Common myeloid progenitor, CD34-positive (primary cell): ENCODE measurements at regions not wholly inside any gene's neighbourhood (a gene's known extent, or its start where the extent isn't known, plus 50 kb on each side); places are given as distances from the start of the nearest gene placed in this dataset.
A peak's percentile ranks its signal among the peaks of the same experiment; 100 is the strongest.

ENCODE experiments used
- CTCF ChIA-PET: fragments of 350-600 bp; sonication (Branson Sonifier 250); formaldehyde crosslinking; loops from one replicate; lab custom pipeline; 2021; ENCODE audit warnings: antibody characterized with exemption; lab: Charles Lee
- POLR2A ChIA-PET: fragments of 350-600 bp; sonication (Branson Sonifier 250); formaldehyde crosslinking; loops from one replicate; lab custom pipeline; 2021; ENCODE audit warnings: antibody characterized with exemption; lab: Charles Lee
- DNase-seq, 3 donors: peaks; one replicate each; pipeline versions ENCODE4 v3.0.0 to v3.0.0-alpha.2; 2013
- H3K27ac ChIP-seq, 2 experiments: 1 replicate in 1 of 2; 2 replicates in 1 of 2; pipeline ENCODE4 v1.7.0; 2013; ENCODE audit warnings: inconsistent platforms in 2 of 2, low read length in 2 of 2, mild to moderate bottlenecking in 2 of 2, low read depth in 1 of 2, moderate library complexity in 1 of 2; ENCODE audit not compliant: severe bottlenecking in 2 of 2, insufficient read depth in 1 of 2, poor library complexity in 1 of 2
- H3K27me3 ChIP-seq, 5 experiments: replicated peaks in 2 of 5; 1 replicate in 3 of 5; 2 replicates in 2 of 5; pipeline versions ENCODE4 v1.6.1 to v1.7.0; 2013; ENCODE audit warnings: low read length in 4 of 5, mild to moderate bottlenecking in 2 of 5, moderate library complexity in 2 of 5, inconsistent platforms in 1 of 5; ENCODE audit not compliant: insufficient read depth in 5 of 5, control insufficient read depth in 4 of 5
- H3K36me3 ChIP-seq, 4 experiments: 1 replicate in 2 of 4; 2 replicates in 2 of 4; pipeline versions ENCODE4 v1.6.1 to v1.7.0; 2013; ENCODE audit warnings: low read length in 3 of 4, control low read depth in 1 of 4, mild to moderate bottlenecking in 1 of 4; ENCODE audit not compliant: control insufficient read depth in 4 of 4, insufficient read depth in 4 of 4
- H3K4me1 ChIP-seq, 4 experiments: 1 replicate in 3 of 4; 2 replicates in 1 of 4; pipeline versions ENCODE4 v1.6.1 to v1.7.1; 2013; ENCODE audit warnings: low read length in 3 of 4, mild to moderate bottlenecking in 3 of 4, control low read depth in 1 of 4, inconsistent platforms in 1 of 4, moderate library complexity in 1 of 4; ENCODE audit not compliant: control insufficient read depth in 4 of 4, insufficient read depth in 4 of 4; ENCODE audit errors: control extremely low read depth in 1 of 4
- H3K4me3 ChIP-seq, 7 experiments: 1 replicate in 4 of 7; 2 replicates in 3 of 7; pipeline versions ENCODE4 v1.5.1 to v1.7.0; 2013; ENCODE audit warnings: mild to moderate bottlenecking in 7 of 7, low read length in 6 of 7, moderate library complexity in 6 of 7, inconsistent platforms in 2 of 7, low read depth in 2 of 7, control low read depth in 1 of 7; ENCODE audit not compliant: insufficient read depth in 4 of 7, control insufficient read depth in 1 of 7; ENCODE audit errors: extremely low read depth in 1 of 7
- H3K9me3 ChIP-seq, 5 experiments: 1 replicate in 4 of 5; 2 replicates in 1 of 5; pipeline versions ENCODE4 v1.6.1 to v1.7.1; 2013; ENCODE audit warnings: low read length in 4 of 5, mild to moderate bottlenecking in 2 of 5, inconsistent platforms in 1 of 5, low read depth in 1 of 5, moderate library complexity in 1 of 5; ENCODE audit not compliant: control insufficient read depth in 4 of 5, insufficient read depth in 2 of 5; ENCODE audit errors: control extremely low read depth in 1 of 5
- WGBS: methylation state at CpG from one replicate; pipeline ENCODE4 v1.1.5; 2013; ENCODE audit not compliant: insufficient coverage; 5-methylcytosine and 5-hydroxymethylcytosine counted together

- H3K27me3 ChIP-seq = no peaks in the 10 kb centered on the region
- H3K27ac ChIP-seq = no peak overlapping the region
- ChIA-PET POLR2A (no interaction called here), CTCF (no interaction called here)
- H3K36me3 ChIP-seq = no peaks in the 10 kb centered on the region
- 100% methylated on average over 1 of the region's 2 CpGs for WGBS
- no peak for DNase-seq
- no peak overlapping the region for H3K4me3 ChIP-seq
- peaks cover 0 to 5% (median 0%) of the 10 kb centered on the region in 4 experiments for H3K4me1 ChIP-seq
- no peaks in the 10 kb centered on the region for H3K9me3 ChIP-seq
Observed at GRCh38 chr3:22907796-22908195, 295.3 kb upstream of the UBE2E2 start.

- H3K27ac ChIP-seq = no peak overlapping the region
- WGBS = 80% methylated on average over 1 of the region's 3 CpGs
- H3K27me3 ChIP-seq = no peaks in the 10 kb centered on the region
- no peak overlapping the region for H3K4me3 ChIP-seq
- POLR2A ChIA-PET = no interaction called here
- H3K36me3 ChIP-seq = no peaks in the 10 kb centered on the region
- H3K9me3 ChIP-seq = no peaks in the 10 kb centered on the region
- peaks cover 0 to 5% (median 0%) of the 10 kb centered on the region in 4 experiments for H3K4me1 ChIP-seq
- no peak for DNase-seq
- CTCF ChIA-PET = interaction anchor here (1.2 kb wide), 1 partner anchor 14 kb away, joined by 4 read pairs; no protein-coding TSS in a partner anchor
Observed at GRCh38 chr3:22908989-22909507, 294.1 kb upstream of the UBE2E2 start.

- Histone ChIP-seq H3K4me1 (no peaks in the 10 kb centered on the region), H3K4me3 (no peak overlapping the region), H3K27ac (no peak overlapping the region), H3K36me3 (no peaks in the 10 kb centered on the region), H3K9me3 (no peaks in the 10 kb centered on the region), H3K27me3 (no peaks in the 10 kb centered on the region)
- DNase-seq = no peak
- ChIA-PET CTCF (no interaction called here), POLR2A (no interaction called here)
- WGBS = no CpG with 5 or more reads among the region's 2 CpGs
Observed at GRCh38 chr3:22916933-22917332, 286.2 kb upstream of the UBE2E2 start.

GRCh38 chr3:22920006-22920405 lies 283.1 kb upstream of the UBE2E2 start:
- Histone ChIP-seq H3K9me3 (no peaks in the 10 kb centered on the region), H3K27me3 (no peaks in the 10 kb centered on the region), H3K4me3 (no peak overlapping the region), H3K4me1 (no peaks in the 10 kb centered on the region), H3K27ac (no peak overlapping the region), H3K36me3 (no peaks in the 10 kb centered on the region)
- ChIA-PET POLR2A (no interaction called here), CTCF (interaction anchor here (0.9 kb wide), 1 partner anchor 17 kb away, joined by 4 read pairs; no protein-coding TSS in a partner anchor)
- no peak for DNase-seq
- WGBS = 100% methylated on average over 3 of the region's 3 CpGs

- no CpG with 5 or more reads among the region's 3 CpGs for WGBS
- ChIA-PET CTCF (interaction anchor here (1.5 to 1.9 kb wide), 2 partner anchors 13 to 34 kb away, joined by 4 read pairs; no protein-coding TSS in a partner anchor), POLR2A (no interaction called here)
- no peak overlapping the region for H3K27ac ChIP-seq
- no peaks in the 10 kb centered on the region for H3K9me3 ChIP-seq
- DNase-seq = peak; percentile 10 to 25 (median 21)
- no peak overlapping the region for H3K4me3 ChIP-seq
- no peaks in the 10 kb centered on the region for H3K36me3 ChIP-seq
- H3K4me1 ChIP-seq = no peaks in the 10 kb centered on the region
- no peaks in the 10 kb centered on the region for H3K27me3 ChIP-seq
Observed at GRCh38 chr3:22922317-22922716, 280.8 kb upstream of the UBE2E2 start.

- Histone ChIP-seq H3K27ac (no peak overlapping the region), H3K4me3 (no peak overlapping the region), H3K27me3 (no peaks in the 10 kb centered on the region), H3K4me1 (no peaks in the 10 kb centered on the region), H3K9me3 (no peaks in the 10 kb centered on the region), H3K36me3 (no peaks in the 10 kb centered on the region)
- DNase-seq = no peak
- ChIA-PET POLR2A (no interaction called here), CTCF (interaction anchor here (1.5 to 1.9 kb wide), 2 partner anchors 15 to 33 kb away, joined by 4 read pairs; no protein-coding TSS in a partner anchor)
- 100% methylated on average over 1 of the region's 2 CpGs for WGBS
Observed at GRCh38 chr3:22923711-22924110, 279.4 kb upstream of the UBE2E2 start.

GRCh38 chr3:22928216-22929110 lies 274.7 kb upstream of the UBE2E2 start:
- WGBS = 96% methylated on average over 5 of the region's 8 CpGs
- ChIA-PET POLR2A (no interaction called here), CTCF (no interaction called here)
- Histone ChIP-seq H3K27ac (no peak overlapping the region), H3K4me1 (no peaks in the 10 kb centered on the region), H3K4me3 (no peak overlapping the region), H3K36me3 (no peaks in the 10 kb centered on the region), H3K27me3 (no peaks in the 10 kb centered on the region), H3K9me3 (peaks cover 0 to 1% (median 0%) of the 10 kb centered on the region in 5 experiments)
- DNase-seq = no peak
